Neutrophil (primary cell): ENCODE measurements at regions not wholly inside any gene's neighbourhood (a gene's known extent, or its start where the extent isn't known, plus 50 kb on each side); places are given as distances from the start of the nearest gene placed in this dataset.
"Not testable (repeated sequence)": the region's sequence is repeated elsewhere in the genome, so short reads cannot be mapped to it uniquely, and the experiment has no call there.

Experiments used
- H3K27ac ChIP-seq: fragments of 200-600 bp; sonication (generic); 2 replicates; pipeline ENCODE4 v1.5.1; 2016; ENCODE audit warnings: mild to moderate bottlenecking, moderate library complexity
- H3K27me3 ChIP-seq: fragments of 200-600 bp; sonication (generic); 2 replicates; pipeline ENCODE4 v1.6.0; 2016; ENCODE audit warnings: mild to moderate bottlenecking
- H3K36me3 ChIP-seq: fragments of 200-600 bp; sonication (generic); 2 replicates; pipeline ENCODE4 v1.5.1; 2017
- H3K4me1 ChIP-seq, 2 experiments: fragments of 200-600 bp in 1 of 2; sonication (generic) in 1 of 2; 1 replicate in 1 of 2; 2 replicates in 1 of 2; pipeline versions ENCODE4 v1.5.1 to v1.6.1; 2013 to 2016; ENCODE audit warnings: low read depth in 1 of 2, low read length in 1 of 2, mild to moderate bottlenecking in 1 of 2, moderate library complexity in 1 of 2; ENCODE audit not compliant: control insufficient read depth in 1 of 2, insufficient read depth in 1 of 2
- H3K4me3 ChIP-seq, 2 experiments: fragments of 200-600 bp in 1 of 2; sonication (generic) in 1 of 2; 1 replicate in 1 of 2; 2 replicates in 1 of 2; pipeline ENCODE4 v1.5.1; 2013 to 2016; ENCODE audit warnings: low read depth in 1 of 2, low read length in 1 of 2, mild to moderate bottlenecking in 1 of 2, moderate library complexity in 1 of 2
- H3K9me3 ChIP-seq: fragments of 200-600 bp; sonication (generic); 2 replicates; pipeline ENCODE4 v1.5.1; 2016
- TF ChIP-seq, protein P1 (sequence below): fragments of 200-600 bp; sonication (generic); IDR thresholded peaks from 2 replicates; pipeline ENCODE4 v1.5.1; 2016; ENCODE audit warnings: antibody characterized with exemption

DNA sequence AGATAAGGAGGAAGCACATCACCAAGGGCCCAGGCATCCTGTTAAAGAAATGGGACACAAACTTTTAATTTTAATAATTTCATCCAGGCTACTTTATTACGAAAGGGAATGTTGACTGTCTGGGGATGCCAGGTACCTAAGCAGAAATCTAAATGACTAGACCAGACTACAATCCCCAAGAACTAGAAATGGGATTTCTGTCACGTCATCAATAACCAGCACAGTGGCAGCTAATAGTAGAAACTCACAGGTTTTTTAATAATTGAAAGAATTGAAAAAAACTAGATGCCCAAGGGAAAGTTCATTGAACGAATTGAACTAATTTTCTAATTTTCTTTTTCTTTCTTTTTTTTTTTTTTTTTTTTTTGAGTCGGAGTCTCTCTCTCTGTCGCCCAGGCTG, 789.3 kb downstream of the IGSF11 start:
- Histone ChIP-seq H3K4me3 (no peak overlapping the region), H3K27ac (no peak overlapping the region), H3K36me3 (no peaks in the 10 kb centered on the region), H3K9me3 (no peaks in the 10 kb centered on the region), H3K4me1 (no peaks in the 10 kb centered on the region), H3K27me3 (no peaks in the 10 kb centered on the region)
- TF ChIP-seq, protein P1, sequence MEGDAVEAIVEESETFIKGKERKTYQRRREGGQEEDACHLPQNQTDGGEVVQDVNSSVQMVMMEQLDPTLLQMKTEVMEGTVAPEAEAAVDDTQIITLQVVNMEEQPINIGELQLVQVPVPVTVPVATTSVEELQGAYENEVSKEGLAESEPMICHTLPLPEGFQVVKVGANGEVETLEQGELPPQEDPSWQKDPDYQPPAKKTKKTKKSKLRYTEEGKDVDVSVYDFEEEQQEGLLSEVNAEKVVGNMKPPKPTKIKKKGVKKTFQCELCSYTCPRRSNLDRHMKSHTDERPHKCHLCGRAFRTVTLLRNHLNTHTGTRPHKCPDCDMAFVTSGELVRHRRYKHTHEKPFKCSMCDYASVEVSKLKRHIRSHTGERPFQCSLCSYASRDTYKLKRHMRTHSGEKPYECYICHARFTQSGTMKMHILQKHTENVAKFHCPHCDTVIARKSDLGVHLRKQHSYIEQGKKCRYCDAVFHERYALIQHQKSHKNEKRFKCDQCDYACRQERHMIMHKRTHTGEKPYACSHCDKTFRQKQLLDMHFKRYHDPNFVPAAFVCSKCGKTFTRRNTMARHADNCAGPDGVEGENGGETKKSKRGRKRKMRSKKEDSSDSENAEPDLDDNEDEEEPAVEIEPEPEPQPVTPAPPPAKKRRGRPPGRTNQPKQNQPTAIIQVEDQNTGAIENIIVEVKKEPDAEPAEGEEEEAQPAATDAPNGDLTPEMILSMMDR: no peak

DNA sequence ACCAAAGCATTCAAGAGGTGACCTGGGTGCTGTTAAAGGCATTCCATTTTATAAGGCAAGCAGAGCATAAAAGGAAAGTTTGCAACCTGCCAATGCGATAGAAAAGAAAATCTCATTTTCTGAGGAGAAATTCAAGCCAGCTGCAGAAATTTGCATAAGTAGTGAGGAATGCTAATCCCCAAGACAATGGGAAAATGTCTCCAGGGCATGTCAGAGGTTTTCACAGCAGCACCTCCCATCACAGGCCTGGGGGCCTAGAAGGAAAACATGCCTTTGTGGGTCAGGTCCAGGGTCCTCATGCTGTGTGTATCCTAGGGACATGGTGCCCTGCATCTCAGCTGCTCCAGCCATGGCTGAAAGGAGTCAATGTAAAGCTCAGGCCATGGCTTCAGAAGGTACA, 775.8 kb downstream of the IGSF11 start:
- not testable (repeated sequence) for H3K36me3 ChIP-seq, H3K4me3 ChIP-seq, H3K27ac ChIP-seq, H3K27me3 ChIP-seq, H3K9me3 ChIP-seq, H3K4me1 ChIP-seq

DNA sequence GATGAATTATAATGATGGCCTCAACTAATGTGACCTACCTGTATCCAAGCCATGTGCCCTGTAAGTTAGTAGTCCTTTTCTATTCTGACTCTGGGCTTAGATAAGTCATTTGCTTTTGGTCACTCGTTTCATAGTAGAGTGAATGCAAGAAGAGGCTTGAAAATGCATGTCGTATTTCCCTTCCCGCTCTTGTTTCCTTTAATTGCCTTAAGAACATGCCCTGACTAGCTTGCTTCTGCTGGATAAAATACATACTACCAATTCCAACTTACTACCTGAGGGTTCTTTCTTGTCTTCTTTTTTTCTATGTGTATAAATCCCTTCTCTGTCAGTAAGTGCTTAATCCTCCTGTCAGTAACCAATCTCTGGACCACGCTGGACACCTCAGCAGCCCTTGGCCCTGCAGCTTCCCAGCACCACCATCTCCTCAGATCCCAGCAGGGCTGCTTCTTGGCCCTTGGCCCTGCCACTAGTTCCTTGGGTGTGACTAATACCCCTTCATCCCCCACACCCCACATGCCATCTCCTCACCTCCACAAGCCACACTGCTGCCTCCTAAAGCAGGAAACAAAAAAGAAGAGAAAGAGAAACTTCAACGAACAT, 771.7 kb downstream of the IGSF11 start:
- H3K4me3 ChIP-seq: no peak overlapping the region
- TF ChIP-seq, protein P1: no peak
- H3K4me1 ChIP-seq: no peaks in the 10 kb centered on the region
- H3K9me3 ChIP-seq: no peaks in the 10 kb centered on the region
- H3K27ac ChIP-seq: no peak overlapping the region
- H3K27me3 ChIP-seq: no peaks in the 10 kb centered on the region
- H3K36me3 ChIP-seq: no peaks in the 10 kb centered on the region

DNA sequence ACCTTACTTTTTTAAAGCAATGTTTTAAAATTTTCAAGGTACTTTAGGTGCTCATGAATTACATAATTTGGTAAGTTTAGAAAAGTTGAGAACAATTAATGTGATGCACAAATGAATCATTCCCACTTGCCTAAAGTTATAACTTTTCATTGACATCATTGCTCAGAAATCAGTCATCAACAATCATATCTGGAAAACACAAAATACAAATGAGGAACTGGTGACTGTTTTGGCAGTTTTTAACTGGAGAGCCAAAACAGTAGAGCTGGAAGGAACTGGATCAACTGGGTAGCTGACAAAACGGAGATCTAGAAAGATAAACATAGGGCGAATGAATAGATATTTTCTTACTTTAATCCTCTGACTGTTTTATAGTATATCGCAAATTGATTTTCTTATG, 767.1 kb downstream of the IGSF11 start:
- Histone ChIP-seq H3K4me3 (no peak overlapping the region), H3K9me3 (no peaks in the 10 kb centered on the region), H3K4me1 (no peaks in the 10 kb centered on the region), H3K27me3 (no peaks in the 10 kb centered on the region), H3K36me3 (no peaks in the 10 kb centered on the region), H3K27ac (no peak overlapping the region)
- TF ChIP-seq, protein P1: no peak

DNA sequence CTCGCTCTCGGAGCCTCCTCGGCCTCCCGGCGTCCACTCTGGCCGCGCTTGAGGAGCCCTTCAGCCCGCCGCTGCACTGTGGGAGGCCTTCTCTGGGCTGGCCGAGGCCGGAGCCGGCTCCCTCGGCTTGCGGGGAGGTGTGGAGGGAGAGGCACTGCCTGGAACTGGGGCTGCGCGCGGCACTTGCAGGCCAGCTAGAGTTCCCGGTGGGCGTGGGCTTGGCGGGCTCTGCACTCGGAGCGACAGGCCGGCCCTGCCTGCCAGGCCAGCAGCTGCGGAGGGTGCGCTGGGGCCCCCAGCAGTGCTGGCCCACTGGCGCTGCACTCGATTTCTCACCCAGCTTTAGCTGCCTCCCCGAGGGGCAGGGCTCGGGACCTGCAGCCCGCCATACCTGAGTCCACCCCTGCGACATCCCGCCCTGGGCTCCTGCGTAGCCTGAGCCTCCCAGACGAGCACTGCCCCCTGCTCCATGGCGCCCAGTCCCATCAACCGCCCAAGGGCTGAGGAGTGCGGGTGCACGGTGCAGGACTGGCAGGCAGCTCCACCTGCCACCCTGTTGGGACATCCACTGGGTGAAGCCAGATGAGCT, 765.0 kb downstream of the IGSF11 start:
- no peaks in the 10 kb centered on the region for H3K36me3 ChIP-seq
- no peak overlapping the region for H3K4me3 ChIP-seq
- no peaks in the 10 kb centered on the region for H3K27me3 ChIP-seq
- no peak overlapping the region for H3K27ac ChIP-seq
- H3K9me3 ChIP-seq: no peaks in the 10 kb centered on the region
- H3K4me1 ChIP-seq: no peaks in the 10 kb centered on the region
- TF ChIP-seq, protein P1: no peak

DNA sequence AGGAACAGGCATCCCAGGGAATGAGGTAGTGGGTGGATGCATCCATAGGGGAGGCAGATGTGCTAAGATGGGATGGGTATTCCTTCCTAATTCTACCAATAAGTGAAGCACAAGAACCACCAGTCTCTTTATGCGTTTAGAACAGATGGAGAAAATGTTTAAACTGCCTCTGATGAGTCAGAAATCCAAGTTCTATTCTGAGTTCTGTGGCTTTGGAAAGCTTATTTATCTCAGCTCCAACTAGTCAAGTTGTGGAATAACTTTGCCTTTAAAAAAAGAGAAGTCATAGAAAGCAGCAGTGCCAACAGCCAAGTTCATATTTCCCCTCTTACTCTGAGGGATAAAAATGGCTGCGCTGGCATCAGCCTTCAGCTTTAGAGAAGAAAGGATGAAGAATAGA, 761.7 kb downstream of the IGSF11 start:
- H3K36me3 ChIP-seq: no peaks in the 10 kb centered on the region
- no peaks in the 10 kb centered on the region for H3K9me3 ChIP-seq
- TF ChIP-seq, protein P1: no peak
- H3K27ac ChIP-seq: no peak overlapping the region
- H3K4me3 ChIP-seq: no peak overlapping the region
- no peaks in the 10 kb centered on the region for H3K4me1 ChIP-seq
- no peaks in the 10 kb centered on the region for H3K27me3 ChIP-seq
